HEK293 (cell line): ENCODE measurements at regions not wholly inside any gene's neighbourhood (a gene's known extent, or its start where the extent isn't known, plus 50 kb on each side); places are given as distances from the start of the nearest gene placed in this dataset.

Experiments used
- CTCF ChIA-PET: fragments of 350-600 bp; formaldehyde crosslinking; extraction: SDS; loops from one replicate; lab custom pipeline; 2021; ENCODE audit warnings: antibody characterized with exemption; lab: Yijun Ruan, JAX
- POLR2A ChIA-PET: fragments of 300-600 bp; formaldehyde crosslinking; extraction: SDS; loops from one replicate; lab custom pipeline; 2020; ENCODE audit warnings: antibody characterized with exemption, inconsistent platforms; lab: Yijun Ruan, JAX
- H3K27ac ChIP-seq: fragments of 200-500 bp; sonication (Bioruptor generic); 2 replicates; pipeline ENCODE4 v1.5.1; 2014; ENCODE audit warnings: low read depth, low read length, control low read depth, inconsistent platforms; ENCODE audit errors: extremely low read depth
- H3K36me3 ChIP-seq, 2 experiments: fragments of 200-500 bp in 1 of 2; sonication (Bioruptor generic) in 1 of 2; 1 replicate in 1 of 2; 2 replicates in 1 of 2; pipeline ENCODE4 v1.5.1; 2014 to 2017; ENCODE audit warnings: inconsistent platforms in 2 of 2, low read length in 2 of 2; ENCODE audit not compliant: control insufficient read depth in 2 of 2, insufficient read depth in 1 of 2
- H3K4me1 ChIP-seq: fragments of 200-500 bp; sonication (Bioruptor generic); 2 replicates; pipeline ENCODE4 v1.5.1; 2014; ENCODE audit warnings: mild to moderate bottlenecking, low read length, inconsistent platforms; ENCODE audit not compliant: control insufficient read depth, insufficient read depth
- H3K4me3 ChIP-seq: 2 replicates; pipeline ENCODE4 v1.5.1; 2011; ENCODE audit warnings: low read depth, mild to moderate bottlenecking, control low read depth, low read length, moderate library complexity
- H3K9me3 ChIP-seq: fragments of 200-500 bp; sonication (Bioruptor generic); 2 replicates; pipeline ENCODE4 v1.5.1; 2014; ENCODE audit warnings: low read depth, low read length, inconsistent platforms; ENCODE audit not compliant: control insufficient read depth, insufficient read depth
- BCL11B ChIP-seq: fragments of 450-650 bp; formaldehyde crosslinking; IDR thresholded peaks from 2 replicates; pipeline ENCODE4 v1.5.1; 2016; ENCODE audit warnings: low read depth, missing biosample characterization, missing genetic modification characterization
- EGR2 ChIP-seq: fragments of 450-650 bp; formaldehyde crosslinking; IDR thresholded peaks from 2 replicates; pipeline ENCODE4 v1.5.1; 2016; ENCODE audit warnings: low read depth, missing biosample characterization, missing genetic modification characterization
- GLI4 ChIP-seq: fragments of 450-650 bp; formaldehyde crosslinking; IDR thresholded peaks from 2 replicates; pipeline ENCODE4 v1.5.1; 2016; ENCODE audit warnings: missing biosample characterization, missing genetic modification characterization
- GLIS1 ChIP-seq: fragments of 450-650 bp; formaldehyde crosslinking; IDR thresholded peaks from 2 replicates; pipeline ENCODE4 v1.5.1; 2016; ENCODE audit warnings: missing biosample characterization, missing genetic modification characterization
- GLIS2 ChIP-seq: fragments of 450-650 bp; formaldehyde crosslinking; IDR thresholded peaks from 2 replicates; pipeline ENCODE4 v1.5.1; 2016; ENCODE audit warnings: missing biosample characterization, missing genetic modification characterization
- HOXA7 ChIP-seq: sonication (generic); formaldehyde crosslinking; IDR thresholded peaks from 2 replicates; pipeline ENCODE4 v1.8.1; 2022; ENCODE audit warnings: missing genetic modification reagents, borderline replicate concordance
- KLF10 ChIP-seq: fragments of 450-650 bp; IDR thresholded peaks from 2 replicates; pipeline ENCODE4 v1.5.1; 2018; ENCODE audit warnings: missing biosample characterization, mild to moderate bottlenecking, missing genetic modification characterization
- RBAK ChIP-seq: fragments of 450-650 bp; formaldehyde crosslinking; IDR thresholded peaks from 2 replicates; pipeline ENCODE4 v1.5.1; 2016; ENCODE audit warnings: missing biosample characterization, missing genetic modification characterization
- SETDB1 ChIP-seq: IDR thresholded peaks from one replicate; pipeline ENCODE4 v1.6.1; 2017; ENCODE audit warnings: mild to moderate bottlenecking, low read length, moderate library complexity, mixed read lengths; ENCODE audit not compliant: insufficient read length
- SP7 ChIP-seq: fragments of 450-650 bp; formaldehyde crosslinking; IDR thresholded peaks from 2 replicates; pipeline ENCODE4 v1.5.1; 2016; ENCODE audit warnings: missing biosample characterization, missing genetic modification characterization
- ZBTB7A ChIP-seq: fragments of 450-650 bp; formaldehyde crosslinking; IDR thresholded peaks from 2 replicates; pipeline ENCODE4 v1.5.1; 2016; ENCODE audit warnings: low read depth, missing biosample characterization, missing genetic modification characterization
- ZBTB8A ChIP-seq: fragments of 450-650 bp; formaldehyde crosslinking; IDR thresholded peaks from 2 replicates; pipeline ENCODE4 v1.5.1; 2016; ENCODE audit warnings: missing biosample characterization, missing genetic modification characterization
- ZNF112 ChIP-seq: fragments of 450-650 bp; formaldehyde crosslinking; IDR thresholded peaks from 2 replicates; pipeline ENCODE4 v1.5.0; 2017; ENCODE audit warnings: missing biosample characterization, missing genetic modification characterization
- ZNF121 ChIP-seq: fragments of 450-650 bp; formaldehyde crosslinking; IDR thresholded peaks from 2 replicates; pipeline ENCODE4 v1.5.1; 2016; ENCODE audit warnings: missing biosample characterization, missing genetic modification characterization
- ZNF146 ChIP-seq: fragments of 450-650 bp; formaldehyde crosslinking; IDR thresholded peaks from 2 replicates; pipeline ENCODE4 v1.5.1; 2016; ENCODE audit warnings: missing biosample characterization, missing genetic modification characterization
- ZNF184 ChIP-seq: fragments of 450-650 bp; IDR thresholded peaks from 2 replicates; pipeline ENCODE4 v1.5.1; 2018; ENCODE audit warnings: missing biosample characterization, mild to moderate bottlenecking, missing genetic modification characterization
- ZNF24 ChIP-seq: fragments of 450-650 bp; formaldehyde crosslinking; IDR thresholded peaks from 2 replicates; pipeline ENCODE4 v1.5.1; 2016; ENCODE audit warnings: missing biosample characterization, missing genetic modification characterization
- ZNF292 ChIP-seq: fragments of 450-650 bp; formaldehyde crosslinking; IDR thresholded peaks from 2 replicates; pipeline ENCODE4 v1.5.1; 2016; ENCODE audit warnings: low read depth, missing biosample characterization, missing genetic modification characterization, borderline replicate concordance
- ZNF433 ChIP-seq: fragments of 450-650 bp; formaldehyde crosslinking; IDR thresholded peaks from 2 replicates; pipeline ENCODE4 v1.5.1; 2016; ENCODE audit warnings: missing biosample characterization, missing genetic modification characterization, low read depth
- ZNF473 ChIP-seq: fragments of 450-650 bp; formaldehyde crosslinking; IDR thresholded peaks from 2 replicates; pipeline ENCODE4 v1.5.1; 2017; ENCODE audit warnings: missing biosample characterization, missing genetic modification characterization
- ZNF544 ChIP-seq: fragments of 450-650 bp; formaldehyde crosslinking; IDR thresholded peaks from 2 replicates; pipeline ENCODE4 v1.5.0; 2017; ENCODE audit warnings: missing biosample characterization, missing genetic modification characterization
- ZNF600 ChIP-seq: fragments of 450-650 bp; formaldehyde crosslinking; IDR thresholded peaks from 2 replicates; pipeline ENCODE4 v1.5.1; 2016; ENCODE audit warnings: missing biosample characterization, missing genetic modification characterization
- ZNF624 ChIP-seq: fragments of 450-650 bp; formaldehyde crosslinking; IDR thresholded peaks from 2 replicates; pipeline ENCODE4 v1.5.1; 2017; ENCODE audit warnings: missing biosample characterization, missing genetic modification characterization
- ZNF654 ChIP-seq: fragments of 450-650 bp; formaldehyde crosslinking; IDR thresholded peaks from 2 replicates; pipeline ENCODE4 v1.5.1; 2016; ENCODE audit warnings: low read depth, missing biosample characterization, missing genetic modification characterization
- ZNF664 ChIP-seq: fragments of 450-650 bp; formaldehyde crosslinking; IDR thresholded peaks from 2 replicates; pipeline ENCODE4 v1.5.1; 2016; ENCODE audit warnings: missing biosample characterization, missing genetic modification characterization
- ZNF701 ChIP-seq: fragments of 450-650 bp; formaldehyde crosslinking; IDR thresholded peaks from 2 replicates; pipeline ENCODE4 v1.5.1; 2016; ENCODE audit warnings: missing biosample characterization, missing genetic modification characterization
- ZNF707 ChIP-seq: fragments of 450-650 bp; formaldehyde crosslinking; IDR thresholded peaks from 2 replicates; pipeline ENCODE4 v1.5.1; 2016; ENCODE audit warnings: missing biosample characterization, missing genetic modification characterization
- ZNF785 ChIP-seq: fragments of 450-650 bp; formaldehyde crosslinking; IDR thresholded peaks from 2 replicates; pipeline ENCODE4 v1.5.1; 2016; ENCODE audit warnings: missing biosample characterization, missing genetic modification characterization
- ZNF837 ChIP-seq: fragments of 450-650 bp; formaldehyde crosslinking; IDR thresholded peaks from 2 replicates; pipeline ENCODE4 v1.5.1; 2016; ENCODE audit warnings: missing biosample characterization, missing genetic modification characterization
- ZXDB ChIP-seq: fragments of 450-650 bp; formaldehyde crosslinking; IDR thresholded peaks from 2 replicates; pipeline ENCODE4 v1.5.1; 2016; ENCODE audit warnings: missing biosample characterization, missing genetic modification characterization
- TF ChIP-seq, protein P1 (sequence below): fragments of 450-650 bp; formaldehyde crosslinking; IDR thresholded peaks from 2 replicates; pipeline ENCODE4 v1.5.1; 2016; ENCODE audit warnings: missing biosample characterization, missing genetic modification characterization
- TF ChIP-seq, protein P2 (sequence below): IDR thresholded peaks from 2 replicates; pipeline ENCODE4 v1.6.1; 2011; ENCODE audit warnings: mild to moderate bottlenecking, low read depth, low read length, borderline replicate concordance
- TF ChIP-seq, protein P3 (sequence below): fragments of 450-650 bp; formaldehyde crosslinking; IDR thresholded peaks from 2 replicates; pipeline ENCODE4 v1.5.1; 2017; ENCODE audit warnings: missing biosample characterization, missing genetic modification characterization

DNA sequence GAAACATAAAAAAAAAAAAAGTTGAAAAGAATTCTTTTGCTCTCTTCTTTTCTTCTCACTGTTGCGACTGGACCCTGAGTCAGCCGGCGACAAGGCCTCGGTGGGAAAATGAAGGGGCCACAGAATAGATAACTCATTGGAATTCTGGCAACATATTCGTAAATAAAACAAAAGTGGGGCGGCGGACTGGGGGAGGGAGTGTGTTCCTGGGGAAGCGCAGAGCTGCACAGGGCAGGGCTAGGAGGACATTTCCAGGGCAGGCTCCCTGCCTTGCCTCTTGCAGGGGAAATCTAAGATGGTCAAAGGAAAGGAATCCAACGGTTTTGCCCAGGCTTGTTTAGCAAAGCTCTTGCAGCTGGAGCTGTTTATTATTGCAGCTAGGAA lies 1042.8 kb upstream of the NR2F2 start:
- POLR2A ChIA-PET, result no interaction called here
- TF ChIP-seq RBAK (tag by site-specific recombination) (no peak), ZNF544 (tag by site-specific recombination) (no peak), ZNF292 (tag by site-specific recombination) (no peak), ZNF785 (tag by site-specific recombination) (no peak), ZNF184 (no peak), ZNF433 (no peak), ZNF837 (tag by site-specific recombination) (no peak), ZNF600 (tag by site-specific recombination) (no peak), ZNF146 (no peak), KLF10 (tag by site-specific recombination) (no peak), ZNF624 (no peak), GLI4 (no peak), ZBTB8A (tag by site-specific recombination) (no peak)
- TF ChIP-seq, protein P1, sequence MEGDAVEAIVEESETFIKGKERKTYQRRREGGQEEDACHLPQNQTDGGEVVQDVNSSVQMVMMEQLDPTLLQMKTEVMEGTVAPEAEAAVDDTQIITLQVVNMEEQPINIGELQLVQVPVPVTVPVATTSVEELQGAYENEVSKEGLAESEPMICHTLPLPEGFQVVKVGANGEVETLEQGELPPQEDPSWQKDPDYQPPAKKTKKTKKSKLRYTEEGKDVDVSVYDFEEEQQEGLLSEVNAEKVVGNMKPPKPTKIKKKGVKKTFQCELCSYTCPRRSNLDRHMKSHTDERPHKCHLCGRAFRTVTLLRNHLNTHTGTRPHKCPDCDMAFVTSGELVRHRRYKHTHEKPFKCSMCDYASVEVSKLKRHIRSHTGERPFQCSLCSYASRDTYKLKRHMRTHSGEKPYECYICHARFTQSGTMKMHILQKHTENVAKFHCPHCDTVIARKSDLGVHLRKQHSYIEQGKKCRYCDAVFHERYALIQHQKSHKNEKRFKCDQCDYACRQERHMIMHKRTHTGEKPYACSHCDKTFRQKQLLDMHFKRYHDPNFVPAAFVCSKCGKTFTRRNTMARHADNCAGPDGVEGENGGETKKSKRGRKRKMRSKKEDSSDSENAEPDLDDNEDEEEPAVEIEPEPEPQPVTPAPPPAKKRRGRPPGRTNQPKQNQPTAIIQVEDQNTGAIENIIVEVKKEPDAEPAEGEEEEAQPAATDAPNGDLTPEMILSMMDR, result no peak
- TF ChIP-seq, protein P2, sequence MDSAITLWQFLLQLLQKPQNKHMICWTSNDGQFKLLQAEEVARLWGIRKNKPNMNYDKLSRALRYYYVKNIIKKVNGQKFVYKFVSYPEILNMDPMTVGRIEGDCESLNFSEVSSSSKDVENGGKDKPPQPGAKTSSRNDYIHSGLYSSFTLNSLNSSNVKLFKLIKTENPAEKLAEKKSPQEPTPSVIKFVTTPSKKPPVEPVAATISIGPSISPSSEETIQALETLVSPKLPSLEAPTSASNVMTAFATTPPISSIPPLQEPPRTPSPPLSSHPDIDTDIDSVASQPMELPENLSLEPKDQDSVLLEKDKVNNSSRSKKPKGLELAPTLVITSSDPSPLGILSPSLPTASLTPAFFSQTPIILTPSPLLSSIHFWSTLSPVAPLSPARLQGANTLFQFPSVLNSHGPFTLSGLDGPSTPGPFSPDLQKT, result no peak
- TF ChIP-seq, protein P3, sequence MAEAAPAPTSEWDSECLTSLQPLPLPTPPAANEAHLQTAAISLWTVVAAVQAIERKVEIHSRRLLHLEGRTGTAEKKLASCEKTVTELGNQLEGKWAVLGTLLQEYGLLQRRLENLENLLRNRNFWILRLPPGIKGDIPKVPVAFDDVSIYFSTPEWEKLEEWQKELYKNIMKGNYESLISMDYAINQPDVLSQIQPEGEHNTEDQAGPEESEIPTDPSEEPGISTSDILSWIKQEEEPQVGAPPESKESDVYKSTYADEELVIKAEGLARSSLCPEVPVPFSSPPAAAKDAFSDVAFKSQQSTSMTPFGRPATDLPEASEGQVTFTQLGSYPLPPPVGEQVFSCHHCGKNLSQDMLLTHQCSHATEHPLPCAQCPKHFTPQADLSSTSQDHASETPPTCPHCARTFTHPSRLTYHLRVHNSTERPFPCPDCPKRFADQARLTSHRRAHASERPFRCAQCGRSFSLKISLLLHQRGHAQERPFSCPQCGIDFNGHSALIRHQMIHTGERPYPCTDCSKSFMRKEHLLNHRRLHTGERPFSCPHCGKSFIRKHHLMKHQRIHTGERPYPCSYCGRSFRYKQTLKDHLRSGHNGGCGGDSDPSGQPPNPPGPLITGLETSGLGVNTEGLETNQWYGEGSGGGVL (tag by site-specific recombination), result no peak

DNA sequence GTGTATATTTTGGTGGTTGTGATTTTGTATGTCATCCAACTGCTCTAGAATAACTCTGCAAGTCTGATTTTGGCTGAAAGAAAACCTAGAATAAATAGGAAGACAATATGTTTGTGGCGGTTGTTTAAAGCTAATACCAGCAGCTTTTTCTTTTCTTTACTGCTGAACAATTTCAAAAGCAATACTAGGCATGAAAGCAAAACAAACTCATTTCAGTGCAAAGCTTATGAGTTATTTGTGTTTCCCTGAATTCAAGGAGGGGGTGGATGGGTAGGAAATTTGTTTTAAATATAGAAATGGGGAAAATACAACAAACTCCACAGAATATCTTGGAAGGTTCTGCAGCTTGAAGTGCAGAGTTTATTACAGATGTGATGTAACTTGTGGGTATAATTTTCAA lies 1041.9 kb upstream of the NR2F2 start:
- POLR2A ChIA-PET, result no interaction called here
- no peak overlapping the region for H3K4me3 ChIP-seq
- TF ChIP-seq ZBTB7A (tag by site-specific recombination) (no peak), SP7 (tag by site-specific recombination) (no peak), ZNF112 (no peak), ZXDB (tag by site-specific recombination) (no peak), EGR2 (tag by site-specific recombination) (no peak), GLIS2 (tag by site-specific recombination) (no peak), ZNF707 (tag by site-specific recombination) (no peak), ZNF624 (no peak), ZNF24 (tag by site-specific recombination) (no peak), ZNF654 (tag by site-specific recombination) (no peak), ZNF473 (tag by site-specific recombination) (no peak), ZNF664 (no peak), HOXA7 (CRISPR knock-in tag) (no peak), GLIS1 (tag by site-specific recombination) (no peak), BCL11B (no peak), SETDB1 (no peak), RBAK (tag by site-specific recombination) (no peak), ZNF121 (no peak), ZNF701 (tag by site-specific recombination) (no peak)
- H3K9me3 ChIP-seq, result no peaks in the 10 kb centered on the region
- no peaks in the 10 kb centered on the region for H3K36me3 ChIP-seq
- CTCF ChIA-PET, result interaction anchor here (0.6 to 0.9 kb wide), 4 partner anchors 21 to 262 kb away, joined by 3 to 5 read pairs (median 4); no protein-coding TSS in a partner anchor
- H3K27ac ChIP-seq, result no peak overlapping the region
- no peaks in the 10 kb centered on the region for H3K4me1 ChIP-seq

More for the DNA sequence above, 1042.8 kb upstream of the NR2F2 start:
- H3K9me3 ChIP-seq, result no peaks in the 10 kb centered on the region
- H3K27ac ChIP-seq, result no peak overlapping the region
- H3K36me3 ChIP-seq, result no peaks in the 10 kb centered on the region
- no peaks in the 10 kb centered on the region for H3K4me1 ChIP-seq
- CTCF ChIA-PET, result interaction anchor here (0.6 to 1.6 kb wide), 3 partner anchors 812 to 1085 kb away, joined by 3 to 4 read pairs (median 4); no protein-coding TSS in a partner anchor
- no peak overlapping the region for H3K4me3 ChIP-seq
